HG03378 (cell line): ENCODE measurements at regions not wholly inside any gene's neighbourhood (a gene's known extent, or its start where the extent isn't known, plus 50 kb on each side); places are given as distances from the start of the nearest gene placed in this dataset.
"Not testable (repeated sequence)": the region's sequence is repeated elsewhere in the genome, so short reads cannot be mapped to it uniquely, and the experiment has no call there.

Experiments
- ATAC-seq: cut with Tn5 transposase; IDR thresholded peaks from one replicate; pipeline ENCODE4 v1.9.1; 2021; ENCODE audit warnings: mild to moderate bottlenecking, moderate library complexity; ENCODE audit not compliant: unreplicated experiment

- ATAC-seq: no peak
These were observed 202.8 kb downstream of the DMRTA1 start for GRCh38 chr9:22649384-22649783.

- ATAC-seq: no peak
These were observed 203.5 kb downstream of the DMRTA1 start for GRCh38 chr9:22650145-22650544.

- no peak for ATAC-seq
These were observed 204.3 kb downstream of the DMRTA1 start for GRCh38 chr9:22650946-22651345.

GRCh38 chr9:22654833-22655232, 208.2 kb downstream of the DMRTA1 start:
- no peak for ATAC-seq

- no peak for ATAC-seq
These were observed 211.1 kb downstream of the DMRTA1 start for GRCh38 chr9:22657713-22658112.

GRCh38 chr9:22658484-22658883, 211.9 kb downstream of the DMRTA1 start:
- not testable (repeated sequence) for ATAC-seq

- ATAC-seq: no peak
These were observed 235.9 kb downstream of the DMRTA1 start for GRCh38 chr9:22682536-22682935.

- ATAC-seq: no peak
These were observed 236.5 kb downstream of the DMRTA1 start for GRCh38 chr9:22682961-22683699.

- no peak for ATAC-seq
These were observed 237.1 kb downstream of the DMRTA1 start for GRCh38 chr9:22683700-22684075.

- ATAC-seq: no peak
These were observed 246.5 kb downstream of the DMRTA1 start for GRCh38 chr9:22693156-22693555.

GRCh38 chr9:22700171-22700570, 253.5 kb downstream of the DMRTA1 start:
- no peak for ATAC-seq

- ATAC-seq: no peak
These were observed 272.0 kb downstream of the DMRTA1 start for GRCh38 chr9:22718653-22719052.

- no peak for ATAC-seq
These were observed 275.9 kb downstream of the DMRTA1 start for GRCh38 chr9:22722492-22722891.

- no peak for ATAC-seq
These were observed 285.2 kb downstream of the DMRTA1 start for GRCh38 chr9:22731786-22732185.

GRCh38 chr9:22739712-22740111, 293.1 kb downstream of the DMRTA1 start:
- ATAC-seq: no peak

- ATAC-seq: no peak
These were observed 294.2 kb downstream of the DMRTA1 start for GRCh38 chr9:22740781-22741180.

- no peak for ATAC-seq
These were observed 295.8 kb downstream of the DMRTA1 start for GRCh38 chr9:22742401-22742800.

GRCh38 chr9:22773501-22774220, 327.0 kb downstream of the DMRTA1 start:
- ATAC-seq: no peak

- no peak for ATAC-seq
These were observed 343.7 kb downstream of the DMRTA1 start for GRCh38 chr9:22790329-22790728.

GRCh38 chr9:22808876-22809275, 362.3 kb downstream of the DMRTA1 start:
- ATAC-seq: no peak

GRCh38 chr9:22809371-22809770, 362.7 kb downstream of the DMRTA1 start:
- ATAC-seq: no peak

GRCh38 chr9:22813529-22813928, 366.9 kb downstream of the DMRTA1 start:
- no peak for ATAC-seq
